ENCODE measurements at regions not wholly inside any gene's neighbourhood (a gene's known extent, or its start where the extent isn't known, plus 50 kb on each side); places are given as distances from the start of the nearest gene placed in this dataset.

- no peak for DNase-seq
- Histone ChIP-seq H3K36me3 (no peaks in the 10 kb centered on the region), H3K4me3 (no peak overlapping the region), H3K27ac (no peak overlapping the region), H3K4me1 (no peaks in the 10 kb centered on the region), H3K9me3 (no peaks in the 10 kb centered on the region), H3K27me3 (no peaks in the 10 kb centered on the region)
- TF ChIP-seq CTCF (IDR thresholded peaks at IDR 0.05) = no peak
- intact Hi-C loops (cut with DNase I; ENCODE audit: low total_unique reads) = no loop called here
These were observed 98.8 kb upstream of the MYCBP2 start for GRCh38 chr13:77425705-77426104.

GRCh38 chr13:77423296-77423695 lies 96.4 kb upstream of the MYCBP2 start:
- H3K4me1 ChIP-seq = no peaks in the 10 kb centered on the region
- no peak overlapping the region for H3K27ac ChIP-seq
- no peaks in the 10 kb centered on the region for H3K9me3 ChIP-seq
- H3K36me3 ChIP-seq = no peaks in the 10 kb centered on the region
- H3K4me3 ChIP-seq = no peak overlapping the region
- DNase-seq = no peak
- H3K27me3 ChIP-seq = no peaks in the 10 kb centered on the region
- TF ChIP-seq CTCF (IDR thresholded peaks at IDR 0.05) = no peak
- intact Hi-C loops (cut with DNase I; ENCODE audit: low total_unique reads) = no loop called here

- H3K27me3 ChIP-seq = no peaks in the 10 kb centered on the region
- no peak overlapping the region for H3K4me3 ChIP-seq
- H3K36me3 ChIP-seq = no peaks in the 10 kb centered on the region
- no peak overlapping the region for H3K27ac ChIP-seq
- TF ChIP-seq CTCF (IDR thresholded peaks at IDR 0.05) = no peak
- DNase-seq = no peak
- no peaks in the 10 kb centered on the region for H3K9me3 ChIP-seq
- intact Hi-C loops (cut with DNase I; ENCODE audit: low total_unique reads) = no loop called here
- H3K4me1 ChIP-seq = no peaks in the 10 kb centered on the region
These were observed 95.8 kb upstream of the MYCBP2 start for GRCh38 chr13:77422724-77423123.

- Histone ChIP-seq H3K36me3 (no peaks in the 10 kb centered on the region), H3K27ac (no peak overlapping the region), H3K4me3 (no peak overlapping the region), H3K9me3 (no peaks in the 10 kb centered on the region), H3K27me3 (no peaks in the 10 kb centered on the region), H3K4me1 (peaks cover 0 to 4% (median 0%) of the 10 kb centered on the region in 4 donors)
- intact Hi-C loops (cut with DNase I; ENCODE audit: low total_unique reads) = no loop called here
- DNase-seq = no peak
- no peak for TF ChIP-seq CTCF (IDR thresholded peaks at IDR 0.05)
These were observed 91.0 kb upstream of the MYCBP2 start for GRCh38 chr13:77417897-77418296.

GRCh38 chr13:77416666-77417212 lies 89.8 kb upstream of the MYCBP2 start:
- no peak overlapping the region for H3K4me3 ChIP-seq
- DNase-seq = no peak
- intact Hi-C loops (cut with DNase I; ENCODE audit: low total_unique reads) = no loop called here
- no peak overlapping the region for H3K27ac ChIP-seq
- H3K36me3 ChIP-seq = no peaks in the 10 kb centered on the region
- peaks cover 0 to 4% (median 0%) of the 10 kb centered on the region in 4 donors for H3K4me1 ChIP-seq
- no peaks in the 10 kb centered on the region for H3K9me3 ChIP-seq
- no peak for TF ChIP-seq CTCF (IDR thresholded peaks at IDR 0.05)
- H3K27me3 ChIP-seq = no peaks in the 10 kb centered on the region
